GM21515 (cell line): ENCODE measurements at regions not wholly inside any gene's neighbourhood (a gene's known extent, or its start where the extent isn't known, plus 50 kb on each side); places are given as distances from the start of the nearest gene placed in this dataset.
A peak's percentile ranks its signal among the peaks of the same experiment; 100 is the strongest.

Experiments used
- ATAC-seq: cut with Tn5 transposase; IDR thresholded peaks from one replicate; pipeline ENCODE4 v1.9.1; 2021; ENCODE audit not compliant: unreplicated experiment

DNA sequence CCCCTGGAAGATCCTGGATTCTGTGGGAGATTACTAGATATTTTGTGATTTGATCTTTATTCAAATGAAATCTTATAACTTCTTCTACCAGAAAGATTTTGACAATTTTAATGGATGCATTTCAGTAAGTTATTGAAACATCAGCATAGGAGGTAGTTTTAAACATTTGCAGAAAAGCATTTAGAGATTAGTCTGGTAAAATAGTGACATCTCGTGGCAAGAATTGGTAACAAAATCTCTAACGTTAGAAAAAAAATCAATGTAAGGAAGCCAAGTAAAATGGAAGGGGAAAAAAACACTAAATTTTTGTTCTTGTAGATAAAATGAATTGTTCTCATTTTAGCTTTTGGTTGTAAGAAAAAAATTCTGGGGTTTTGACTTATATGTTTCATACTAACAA, 73.3 kb downstream of the TASL start:
- ATAC-seq = no peak

DNA sequence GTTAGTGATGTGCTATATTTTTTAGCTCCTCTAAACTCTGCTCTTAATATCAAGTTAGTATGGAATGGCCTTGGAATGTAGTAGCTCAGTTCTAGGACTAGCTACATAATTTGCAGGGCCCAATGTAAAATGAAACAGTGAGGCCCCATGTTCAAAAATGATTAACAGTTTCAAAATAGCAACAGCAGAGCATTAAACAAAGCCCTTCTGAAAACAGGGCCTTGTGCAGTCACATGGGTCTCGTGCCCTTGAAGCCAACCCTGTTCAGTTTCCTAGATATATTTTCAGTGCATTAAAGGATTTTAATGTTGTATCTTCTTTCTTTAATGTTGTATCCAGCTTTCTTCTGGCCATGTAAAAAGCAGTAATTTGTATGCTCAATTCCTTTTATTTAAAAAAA, 82.1 kb downstream of the TASL start:
- ATAC-seq = no peak

DNA sequence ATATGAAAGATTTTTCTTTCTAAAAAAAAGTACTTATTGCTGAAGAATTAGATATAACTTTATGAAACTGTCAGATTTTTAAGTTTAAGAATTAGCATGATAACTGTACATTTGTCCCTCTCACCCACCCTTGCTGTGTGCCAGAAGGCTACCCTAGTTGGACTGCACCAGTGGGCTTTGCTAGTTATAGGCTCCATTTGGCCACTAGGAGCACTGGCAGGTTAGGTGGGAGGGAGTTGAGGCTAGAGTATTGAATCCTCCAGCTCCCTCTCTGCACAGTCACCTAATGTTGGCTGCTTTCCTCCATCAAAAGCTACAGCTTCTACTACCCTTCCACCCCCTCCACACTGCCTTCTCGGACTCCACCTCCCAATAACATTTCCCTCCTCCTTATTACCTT, 84.2 kb downstream of the TASL start:
- ATAC-seq = no peak

DNA sequence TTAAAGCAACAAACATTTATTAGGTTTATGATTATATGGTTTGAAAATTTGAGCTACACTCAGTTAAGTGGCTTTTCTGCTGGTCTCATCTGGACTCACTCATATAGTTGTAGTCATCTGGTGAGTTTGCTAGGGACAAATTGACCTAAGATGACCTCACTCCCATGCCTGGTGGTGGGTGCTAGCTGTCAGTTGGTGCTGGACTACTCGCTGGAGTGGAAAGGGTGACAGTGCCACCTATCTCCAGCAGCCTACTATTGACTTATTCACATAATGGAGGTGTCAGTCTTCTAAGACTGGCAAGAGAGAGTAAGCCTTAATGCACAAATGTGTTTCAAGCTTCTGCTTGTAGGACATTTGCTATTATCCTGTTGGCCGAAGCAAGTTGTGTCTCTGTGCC, 88.2 kb downstream of the TASL start:
- no peak for ATAC-seq

DNA sequence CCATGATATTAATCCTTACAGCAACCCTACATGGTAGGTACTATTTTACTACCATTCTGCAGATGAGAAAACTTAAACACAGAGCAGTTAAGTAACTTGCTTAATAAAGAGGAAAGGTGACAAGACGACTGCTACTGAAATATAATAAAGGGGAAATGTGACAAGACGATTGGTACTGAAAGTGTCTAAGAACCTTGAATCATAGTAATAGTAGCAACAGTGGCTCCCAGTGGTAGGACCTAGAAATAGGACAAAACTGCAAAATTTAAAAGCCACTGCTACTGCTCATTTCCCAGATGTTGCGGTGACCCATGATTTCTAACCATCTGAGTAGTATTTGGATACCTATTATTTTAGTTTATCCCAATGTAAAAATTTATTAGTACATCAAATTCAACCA, 89.5 kb downstream of the TASL start:
- ATAC-seq = no peak

DNA sequence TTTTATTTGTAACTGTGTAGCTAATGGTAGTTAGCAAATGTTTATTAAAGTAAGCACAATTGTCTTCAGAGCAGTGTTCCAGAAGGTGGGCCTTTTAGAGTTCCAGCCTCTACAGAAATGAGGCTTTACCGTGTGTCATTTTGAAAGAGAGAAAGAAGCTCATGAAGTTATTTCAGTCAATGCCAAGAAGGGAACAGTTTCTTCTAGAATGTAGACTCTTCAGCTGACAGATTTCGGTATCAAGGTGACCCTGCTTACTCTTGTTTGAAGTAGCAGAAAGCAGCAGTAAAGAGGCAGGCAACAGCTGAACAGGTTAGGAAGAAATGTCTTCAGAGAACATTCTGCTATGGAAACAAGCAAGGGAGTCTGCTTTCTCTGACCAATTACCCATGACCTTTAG, 93.6 kb downstream of the TASL start:
- peak; percentile 61 for ATAC-seq

DNA sequence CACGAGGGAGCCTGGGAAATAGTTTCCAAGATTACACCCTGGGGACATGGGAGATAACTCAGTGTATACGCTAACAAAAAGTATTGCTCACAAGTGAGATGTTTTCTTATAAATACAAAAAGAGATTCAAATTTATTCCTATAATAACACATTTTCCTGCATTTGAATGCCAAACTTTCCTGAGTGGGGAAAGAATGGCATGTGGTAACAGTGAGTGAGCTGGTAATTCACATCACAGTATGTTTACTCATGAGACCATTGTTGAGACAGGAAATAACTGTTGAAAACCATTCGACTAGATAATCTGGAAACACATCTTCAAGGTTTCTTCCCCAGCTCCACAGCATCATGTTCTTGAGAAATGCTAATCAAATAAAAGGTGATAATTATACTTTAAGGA, 109.1 kb downstream of the TASL start:
- no peak for ATAC-seq
